A549 (cell line): ENCODE measurements at regions not wholly inside any gene's neighbourhood (a gene's known extent, or its start where the extent isn't known, plus 50 kb on each side); places are given as distances from the start of the nearest gene placed in this dataset.

ENCODE experiments used
- BHLHE40 ChIP-seq: IDR thresholded peaks from 2 replicates; pipeline ENCODE4 v1.6.1; 2012; ENCODE audit warnings: low read depth, low read length, inconsistent platforms
- CEBPB ChIP-seq, 2 experiments: fragments of >200 bp in 1 of 2; sonication (Bioruptor Twin) in 1 of 2; formaldehyde crosslinking in 1 of 2; IDR thresholded peaks; 2 replicates each; pipeline ENCODE4 v1.6.1; 2012 to 2016
- CTCF ChIP-seq: fragments of >200 bp; sonication (Bioruptor Twin); formaldehyde crosslinking; IDR thresholded peaks from 3 replicates; pipeline ENCODE4 v1.5.1; 2016
- EP300 ChIP-seq, 2 experiments: fragments of >200 bp; sonication (Bioruptor Twin); formaldehyde crosslinking; IDR thresholded peaks; 2 replicates in 1 of 2; 3 replicates in 1 of 2; pipeline ENCODE4 v1.6.1; 2016 to 2017
- JUN ChIP-seq, 2 experiments: fragments of >200 bp; sonication (Bioruptor Twin); formaldehyde crosslinking; IDR thresholded peaks; 2 replicates in 1 of 2; 3 replicates in 1 of 2; pipeline ENCODE4 v1.6.1; 2016 to 2017
- POLR2A ChIP-seq: IDR thresholded peaks from 2 replicates; pipeline ENCODE4 v1.6.1; 2012; ENCODE audit warnings: mild to moderate bottlenecking, low read length
- POLR2AphosphoS2 ChIP-seq: conservative IDR thresholded peaks from 2 replicates; pipeline ENCODE4 v1.6.1; 2012; ENCODE audit warnings: low read length, improper control_type of control experiment, inconsistent platforms
- RCOR1 ChIP-seq: fragments of 150-350 bp; IDR thresholded peaks from 2 replicates; pipeline ENCODE4 v1.6.1; 2014; ENCODE audit warnings: antibody characterized with exemption, low read length, low read depth
- REST ChIP-seq: fragments of 200-600 bp; sonication (generic); IDR thresholded peaks from 2 replicates; pipeline ENCODE4 v1.6.1; 2016; ENCODE audit warnings: antibody characterized with exemption, mild to moderate bottlenecking, moderate library complexity
- RFX5 ChIP-seq: fragments of 450-650 bp; IDR thresholded peaks from 2 replicates; pipeline ENCODE4 v1.7.1; 2014; ENCODE audit warnings: antibody characterized with exemption, mild to moderate bottlenecking, moderate library complexity
- SMC3 ChIP-seq: fragments of >200 bp; sonication (Bioruptor Twin); formaldehyde crosslinking; IDR thresholded peaks from 3 replicates; pipeline ENCODE4 v1.6.1; 2018; ENCODE audit warnings: inconsistent platforms
- USF2 ChIP-seq: fragments of 450-650 bp; IDR thresholded peaks from 2 replicates; pipeline ENCODE4 v1.6.1; 2014; ENCODE audit warnings: antibody characterized with exemption
- ZSCAN20 ChIP-seq: fragments of 250-450 bp; sonication (Bioruptor Pico); IDR thresholded peaks from 2 replicates; pipeline ENCODE4 v1.8.0; 2022; ENCODE audit warnings: mild to moderate bottlenecking, moderate library complexity

GRCh38 chr13:73877399-73877798, 256.8 kb downstream of the KLF12 start:
- TF ChIP-seq POLR2A: no peak
- no peak for TF ChIP-seq CTCF
- TF ChIP-seq EP300 (IDR thresholded peaks at IDR 0.05): no peak
- no peak for TF ChIP-seq RFX5
- no peak for TF ChIP-seq USF2
- TF ChIP-seq POLR2AphosphoS2: no peak
- no peak for TF ChIP-seq RCOR1
- TF ChIP-seq CEBPB (IDR thresholded peaks at IDR 0.05): no peak
- no peak for TF ChIP-seq REST
- no peak for TF ChIP-seq SMC3
- no peak for TF ChIP-seq ZSCAN20
- TF ChIP-seq JUN (IDR thresholded peaks at IDR 0.05): no peak
- no peak for TF ChIP-seq BHLHE40
